DMS53 treated with DMSO at 0.1 percent for 48 hours (cell line): ENCODE measurements at regions not wholly inside any gene's neighbourhood (a gene's known extent, or its start where the extent isn't known, plus 50 kb on each side); places are given as distances from the start of the nearest gene placed in this dataset.

ENCODE experiments used
- DNase-seq: peaks from one replicate; lab custom pipeline; 2025; ENCODE audit not compliant: unreplicated experiment; lab: John Stamatoyannopoulos, UW

DNA sequence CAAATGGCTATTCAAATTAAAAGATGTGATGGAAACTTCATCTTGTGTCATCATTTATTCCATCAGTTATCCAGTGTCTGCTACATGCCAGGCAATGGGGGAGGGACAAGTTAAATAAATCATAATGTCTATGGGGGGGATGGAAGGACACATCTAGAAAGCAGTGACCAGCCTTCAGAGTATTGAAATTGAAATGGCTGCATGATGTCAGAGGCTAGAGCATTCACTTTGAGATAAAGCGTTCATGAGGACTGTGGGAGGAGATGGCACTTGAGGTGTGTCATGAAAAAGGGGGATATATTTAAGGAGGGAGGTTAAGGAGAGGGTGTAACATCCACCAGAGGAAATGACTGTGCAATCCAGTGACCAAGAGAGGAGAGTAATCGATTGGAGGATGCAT lies 50.6 kb downstream of the SLIT2 start:
- DNase-seq, result no peak

DNA sequence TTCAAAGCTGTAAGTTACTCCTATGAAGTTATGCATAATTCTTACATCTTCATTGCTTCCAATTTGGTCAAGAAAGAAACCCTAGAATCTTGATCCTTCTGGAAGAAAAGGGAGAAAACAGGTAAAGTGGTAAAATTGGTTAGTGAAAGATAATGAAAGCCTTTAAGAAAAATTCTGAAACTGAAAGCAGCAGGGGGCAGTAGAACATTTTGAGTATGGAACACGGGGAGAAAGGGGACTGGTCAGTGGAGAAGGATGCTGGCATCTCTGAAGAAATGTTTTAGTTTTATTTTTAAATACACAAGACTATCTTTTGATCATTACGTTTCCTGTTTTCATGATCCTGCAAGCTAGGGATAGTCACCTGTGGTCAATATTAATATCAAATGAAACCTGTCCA lies 54.3 kb downstream of the SLIT2 start:
- peak; percentile 7 for DNase-seq

- DNase-seq, result no peak
These were observed 60.2 kb downstream of the SLIT2 start for GRCh38 chr4:20311856-20312255.

DNA sequence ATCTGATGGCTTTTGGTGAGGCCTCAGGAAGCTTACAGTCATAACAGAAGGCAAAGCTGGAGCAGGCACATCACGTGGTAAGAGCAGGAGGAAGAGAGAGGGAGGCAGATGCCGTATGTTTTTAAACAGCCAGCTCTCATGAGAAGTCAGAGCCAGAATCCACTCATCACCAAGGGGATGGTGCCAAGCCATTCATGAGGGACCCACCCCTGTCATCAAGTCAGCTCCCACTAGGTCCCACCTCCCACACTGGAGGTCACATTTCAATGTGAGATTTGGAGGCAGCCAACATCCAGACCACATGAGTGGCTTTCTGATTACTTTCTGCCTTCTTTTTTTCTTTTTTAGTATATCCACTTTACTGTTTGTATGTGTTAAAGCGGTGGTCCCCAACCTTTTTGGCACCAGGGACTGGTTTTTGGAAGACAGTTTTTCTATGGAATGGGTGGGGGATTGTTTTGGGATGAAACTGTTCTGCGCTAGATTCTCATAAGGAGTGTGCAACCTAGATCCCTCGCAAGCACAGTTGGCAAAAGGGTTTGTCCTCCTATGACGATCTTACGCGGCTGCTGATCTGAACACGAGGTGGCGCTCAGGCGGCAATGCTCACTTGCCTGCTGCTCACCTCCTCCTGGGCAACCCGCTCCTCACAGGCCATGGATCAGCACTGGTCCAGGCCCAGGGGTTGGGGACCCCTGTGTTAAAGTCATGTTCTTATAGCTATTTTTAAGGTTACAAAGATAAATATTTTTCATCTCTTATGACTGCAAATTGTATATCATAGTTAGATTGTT lies 61.7 kb downstream of the SLIT2 start:
- DNase-seq, result no peak

DNA sequence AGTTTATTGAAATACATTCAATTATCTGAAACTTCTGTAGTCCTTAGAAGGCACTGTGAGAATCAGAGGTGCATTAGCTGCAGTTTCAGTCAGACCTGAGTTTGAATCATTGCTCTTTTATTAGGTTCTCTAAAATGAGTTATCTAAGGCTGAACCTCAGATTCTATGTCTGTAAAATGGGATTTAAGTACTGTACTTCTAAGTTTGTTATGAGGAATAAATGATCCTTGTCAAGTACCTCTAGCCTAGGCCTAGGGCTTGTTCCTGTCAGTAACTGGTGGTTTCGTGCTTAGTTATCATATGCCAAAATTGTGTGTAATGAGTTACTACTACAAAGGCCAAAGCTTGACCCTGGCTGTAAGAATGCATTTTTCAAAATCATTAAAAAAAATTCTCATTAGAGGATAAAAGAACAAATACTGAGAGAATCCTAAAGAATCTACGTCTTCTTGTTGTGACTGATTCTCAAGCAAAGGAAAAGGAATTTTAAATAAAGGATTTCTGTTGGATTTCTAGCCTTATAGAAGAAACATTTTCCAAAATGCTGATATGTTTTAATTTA lies 65.8 kb downstream of the SLIT2 start:
- no peak for DNase-seq

GRCh38 chr4:20318001-20318908 lies 66.5 kb downstream of the SLIT2 start:
- no peak for DNase-seq

GRCh38 chr4:20318909-20319277 lies 67.2 kb downstream of the SLIT2 start:
- no peak for DNase-seq

- no peak for DNase-seq
These were observed 68.3 kb downstream of the SLIT2 start for GRCh38 chr4:20319825-20320612.

- no peak for DNase-seq
These were observed 72.3 kb downstream of the SLIT2 start for GRCh38 chr4:20323991-20324390.

DNA sequence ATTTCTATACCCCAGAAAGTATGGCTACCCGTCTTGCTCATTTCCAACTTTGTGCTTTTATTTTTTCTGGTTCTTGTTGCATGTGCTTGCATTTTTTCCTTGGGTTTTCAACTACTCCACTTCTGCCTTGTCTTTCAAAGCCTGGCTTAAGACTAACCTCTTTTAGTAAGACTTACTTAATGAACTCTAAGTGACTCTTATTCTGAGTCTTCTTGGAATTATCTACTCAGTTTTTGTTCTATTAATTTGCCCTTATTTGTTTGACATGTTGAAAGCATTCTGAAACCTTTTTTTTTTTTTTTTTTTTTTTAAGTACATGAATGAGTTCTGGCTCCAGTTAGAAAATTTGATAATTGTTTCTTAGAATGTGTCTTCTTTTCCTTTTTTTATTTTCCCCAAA lies 74.8 kb downstream of the SLIT2 start:
- DNase-seq, result no peak

- DNase-seq, result no peak
These were observed 75.3 kb downstream of the SLIT2 start for GRCh38 chr4:20326977-20327376.

DNA sequence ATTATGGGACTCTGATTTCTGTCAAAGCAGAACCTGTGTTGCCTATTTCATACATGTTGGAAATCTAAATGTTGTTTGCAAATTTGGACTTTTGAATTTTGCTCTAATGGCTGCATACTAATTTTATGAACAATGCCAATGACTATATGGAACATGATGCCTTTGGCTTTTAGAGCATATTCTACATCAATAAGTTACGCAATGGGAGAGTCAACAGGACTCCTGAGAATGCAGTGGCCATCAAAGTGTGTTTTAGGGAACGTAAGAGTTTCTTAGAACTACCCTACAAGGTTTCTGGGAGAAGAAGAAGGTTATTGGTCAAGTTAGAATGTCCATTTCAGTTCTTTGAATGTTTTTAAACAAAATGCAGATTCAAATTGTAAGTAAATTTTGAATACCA lies 76.1 kb downstream of the SLIT2 start:
- DNase-seq, result no peak

DNA sequence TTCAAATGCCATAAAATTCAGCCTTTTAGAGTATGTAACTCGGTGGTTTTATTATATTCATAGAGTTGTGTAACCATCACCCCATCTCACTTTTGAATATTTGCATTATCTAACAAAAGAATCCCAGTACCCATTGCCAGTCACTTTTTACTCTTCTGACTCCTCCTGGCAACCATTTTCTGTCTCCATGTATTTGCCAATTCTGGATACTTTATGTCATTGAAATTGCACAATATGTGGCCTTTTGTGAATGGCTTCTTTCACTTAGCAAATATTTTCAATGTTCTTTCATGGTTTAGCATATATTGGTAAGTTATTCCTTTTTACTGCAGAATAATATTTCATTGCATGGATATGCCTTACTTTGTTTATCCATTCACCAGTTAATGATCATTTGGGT lies 79.9 kb downstream of the SLIT2 start:
- no peak for DNase-seq

- no peak for DNase-seq
These were observed 81.5 kb downstream of the SLIT2 start for GRCh38 chr4:20333141-20333715.

- DNase-seq, result no peak
These were observed 85.6 kb downstream of the SLIT2 start for GRCh38 chr4:20337261-20337664.

GRCh38 chr4:20338841-20339240 lies 87.1 kb downstream of the SLIT2 start:
- no peak for DNase-seq

DNA sequence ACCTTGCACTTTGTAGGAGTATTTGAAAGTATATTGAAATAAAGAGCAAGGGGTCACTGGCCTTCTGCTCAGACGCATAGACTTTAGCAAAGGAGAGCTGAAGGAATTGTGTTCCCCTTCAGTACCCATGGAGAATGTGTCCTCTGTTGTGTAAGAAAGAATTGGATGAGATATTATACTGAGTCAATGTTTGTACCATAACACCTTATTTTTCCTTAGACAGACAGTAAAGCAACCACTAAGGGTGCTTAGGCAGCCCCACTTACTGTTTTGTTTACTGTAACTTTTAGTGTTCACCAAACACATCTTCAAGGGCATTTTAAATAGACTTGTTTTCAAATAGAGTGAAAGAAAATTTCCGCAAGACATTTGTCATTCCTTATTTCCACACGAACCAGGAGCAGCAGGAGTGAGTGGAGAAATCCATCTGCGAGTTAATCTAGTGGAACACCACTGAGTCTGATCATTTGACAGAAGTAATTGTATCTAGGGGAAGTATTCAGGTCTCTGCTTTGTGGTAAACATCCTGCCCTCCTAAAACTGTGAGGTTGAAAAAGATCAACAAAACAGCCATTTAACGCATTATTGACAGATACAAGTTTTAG lies 89.5 kb downstream of the SLIT2 start:
- no peak for DNase-seq

GRCh38 chr4:20347531-20347930 lies 95.8 kb downstream of the SLIT2 start:
- no peak for DNase-seq

- no peak for DNase-seq
These were observed 96.7 kb downstream of the SLIT2 start for GRCh38 chr4:20348411-20348810.

GRCh38 chr4:20351360-20352162 lies 99.9 kb downstream of the SLIT2 start:
- DNase-seq, result no peak
